Endodermal cell (in vitro differentiated cells): ENCODE measurements at regions not wholly inside any gene's neighbourhood (a gene's known extent, or its start where the extent isn't known, plus 50 kb on each side); places are given as distances from the start of the nearest gene placed in this dataset.
"Not testable (repeated sequence)": the region's sequence is repeated elsewhere in the genome, so short reads cannot be mapped to it uniquely, and the experiment has no call there.

Source experiments
- DNase-seq: peaks from one replicate; pipeline ENCODE4 v3.0.0-alpha.2; 2017
- H3K27ac ChIP-seq: 2 replicates; pipeline ENCODE4 v1.5.1; 2013; ENCODE audit warnings: mild to moderate bottlenecking, low read depth, low read length, moderate library complexity
- H3K27me3 ChIP-seq: 2 replicates; pipeline ENCODE4 v1.6.1; 2013; ENCODE audit warnings: mild to moderate bottlenecking, low read length, moderate library complexity; ENCODE audit not compliant: insufficient read depth, control insufficient read depth, poor library complexity, severe bottlenecking
- H3K36me3 ChIP-seq: 2 replicates; pipeline ENCODE4 v1.7.0; 2013; ENCODE audit warnings: mild to moderate bottlenecking, low read length, moderate library complexity; ENCODE audit not compliant: control insufficient read depth, insufficient read depth
- H3K4me1 ChIP-seq: one replicate; pipeline ENCODE4 v1.7.0; 2013; ENCODE audit warnings: low read length; ENCODE audit not compliant: control insufficient read depth, insufficient read depth
- H3K4me3 ChIP-seq: 2 replicates; pipeline ENCODE4 v1.5.1; 2013; ENCODE audit warnings: mild to moderate bottlenecking, low read length, moderate library complexity
- H3K9ac ChIP-seq: 2 replicates; pipeline ENCODE4 v1.6.1; 2013; ENCODE audit warnings: mild to moderate bottlenecking, low read length, moderate library complexity; ENCODE audit not compliant: poor library complexity, severe bottlenecking; ENCODE audit errors: extremely low read depth
- H3K9me3 ChIP-seq: 2 replicates; pipeline ENCODE4 v1.6.1; 2013; ENCODE audit warnings: mild to moderate bottlenecking, low read length, moderate library complexity; ENCODE audit not compliant: control insufficient read depth
- H3K27ac Mint-ChIP-seq: 2 replicates; pipeline ENCODE4 v1.8.0; 2020; ENCODE audit warnings: mixed read lengths
- H3K27me3 Mint-ChIP-seq: 2 replicates; pipeline ENCODE4 v1.8.0; 2021; ENCODE audit warnings: mild to moderate bottlenecking, mixed read lengths; ENCODE audit not compliant: insufficient read depth
- H3K36me3 Mint-ChIP-seq: 2 replicates; pipeline ENCODE4 v1.8.0; 2020; ENCODE audit warnings: low read depth, mixed read lengths
- H3K4me1 Mint-ChIP-seq: 2 replicates; pipeline ENCODE4 v1.8.0; 2020; ENCODE audit warnings: mixed read lengths
- H3K4me3 Mint-ChIP-seq: 2 replicates; pipeline ENCODE4 v1.8.0; 2020; ENCODE audit warnings: mild to moderate bottlenecking, moderate library complexity, mixed read lengths
- H3K9me3 Mint-ChIP-seq: 2 replicates; pipeline ENCODE4 v1.8.0; 2020; ENCODE audit warnings: mild to moderate bottlenecking, mixed read lengths
- WGBS, 2 experiments: methylation state at CpG; one replicate each; pipeline versions ENCODE4 v1.1.5 to v1.1.7; 2013; ENCODE audit warnings: missing lambda C conversion rate in 2 of 2, mixed read lengths in 1 of 2; ENCODE audit not compliant: insufficient coverage in 1 of 2, insufficient read length in 1 of 2; 5-methylcytosine and 5-hydroxymethylcytosine counted together
- TF ChIP-seq, protein P1 (sequence below): fragments of 200-600 bp; sonication (generic); conservative IDR thresholded peaks from 2 replicates; pipeline ENCODE4 v1.5.0; 2021; ENCODE audit warnings: antibody characterized with exemption, mild to moderate bottlenecking

DNA sequence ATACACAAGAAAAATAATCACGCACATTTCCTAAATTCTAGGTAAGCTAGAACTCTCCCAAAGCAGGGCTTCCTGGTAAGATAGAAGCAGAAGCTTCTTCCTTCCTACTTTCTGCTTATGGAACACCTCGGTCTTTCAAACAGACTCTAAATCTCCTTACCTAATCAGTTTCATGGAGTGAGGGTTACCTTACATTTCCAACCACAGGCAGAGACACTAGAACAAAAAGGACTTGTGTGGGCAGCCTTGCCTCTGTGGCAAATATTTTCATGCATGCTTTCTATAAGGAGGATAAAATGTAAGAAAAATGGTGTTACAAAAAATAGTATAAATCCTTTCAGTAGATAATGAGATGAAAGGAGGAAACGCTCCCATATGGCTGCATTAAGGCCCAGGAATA lies 386.3 kb upstream of the SMIM30 start:
- Mint-ChIP-seq H3K4me3 (no peak overlapping the region), H3K27ac (no peak overlapping the region), H3K4me1 (no peaks in the 10 kb centered on the region), H3K36me3 (no peaks in the 10 kb centered on the region), H3K9me3 (peaks cover 72% of the 10 kb centered on the region), H3K27me3 (no peaks in the 10 kb centered on the region)
- Histone ChIP-seq H3K27me3 (no peaks in the 10 kb centered on the region), H3K4me1 (no peaks in the 10 kb centered on the region), H3K36me3 (no peaks in the 10 kb centered on the region), H3K27ac (no peak overlapping the region), H3K9ac (no peak overlapping the region), H3K4me3 (no peak overlapping the region), H3K9me3 (no peaks in the 10 kb centered on the region)
- DNase-seq: no peak
- TF ChIP-seq, protein P1, sequence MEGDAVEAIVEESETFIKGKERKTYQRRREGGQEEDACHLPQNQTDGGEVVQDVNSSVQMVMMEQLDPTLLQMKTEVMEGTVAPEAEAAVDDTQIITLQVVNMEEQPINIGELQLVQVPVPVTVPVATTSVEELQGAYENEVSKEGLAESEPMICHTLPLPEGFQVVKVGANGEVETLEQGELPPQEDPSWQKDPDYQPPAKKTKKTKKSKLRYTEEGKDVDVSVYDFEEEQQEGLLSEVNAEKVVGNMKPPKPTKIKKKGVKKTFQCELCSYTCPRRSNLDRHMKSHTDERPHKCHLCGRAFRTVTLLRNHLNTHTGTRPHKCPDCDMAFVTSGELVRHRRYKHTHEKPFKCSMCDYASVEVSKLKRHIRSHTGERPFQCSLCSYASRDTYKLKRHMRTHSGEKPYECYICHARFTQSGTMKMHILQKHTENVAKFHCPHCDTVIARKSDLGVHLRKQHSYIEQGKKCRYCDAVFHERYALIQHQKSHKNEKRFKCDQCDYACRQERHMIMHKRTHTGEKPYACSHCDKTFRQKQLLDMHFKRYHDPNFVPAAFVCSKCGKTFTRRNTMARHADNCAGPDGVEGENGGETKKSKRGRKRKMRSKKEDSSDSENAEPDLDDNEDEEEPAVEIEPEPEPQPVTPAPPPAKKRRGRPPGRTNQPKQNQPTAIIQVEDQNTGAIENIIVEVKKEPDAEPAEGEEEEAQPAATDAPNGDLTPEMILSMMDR: no peak
- WGBS, 2 experiments: 72% methylated on average over 3 of the region's 3 CpGs; no CpG with 5 or more reads in 1 of the 2 experiments

DNA sequence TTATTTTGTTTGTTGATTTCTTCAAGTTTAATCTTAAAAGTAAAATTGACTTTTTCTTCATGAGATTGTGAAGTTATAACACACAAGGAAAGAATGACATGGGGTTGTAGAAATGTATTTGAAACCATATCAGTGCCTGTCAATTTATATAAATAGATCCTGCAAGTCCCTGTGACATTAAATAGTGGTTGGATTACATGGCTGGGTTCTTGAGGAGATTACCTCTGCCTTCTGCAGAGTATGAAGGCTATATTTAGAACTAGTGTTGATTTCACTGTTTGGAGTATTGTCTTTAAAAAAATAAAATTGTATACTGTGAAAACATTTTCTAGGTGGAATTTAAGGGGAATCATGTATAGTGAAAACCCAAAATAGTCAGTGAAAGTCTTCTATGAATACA lies 385.8 kb upstream of the SMIM30 start:
- Mint-ChIP-seq H3K27me3 (no peaks in the 10 kb centered on the region), H3K36me3 (no peaks in the 10 kb centered on the region), H3K4me3 (no peak overlapping the region), H3K9me3 (peaks cover 71% of the 10 kb centered on the region), H3K4me1 (no peaks in the 10 kb centered on the region), H3K27ac (no peak overlapping the region)
- no peak for DNase-seq
- no peaks in the 10 kb centered on the region for H3K9me3 ChIP-seq
- H3K27ac ChIP-seq: no peak overlapping the region
- TF ChIP-seq, protein P1: no peak
- no peaks in the 10 kb centered on the region for H3K27me3 ChIP-seq
- H3K9ac ChIP-seq: no peak overlapping the region
- no peak overlapping the region for H3K4me3 ChIP-seq
- H3K4me1 ChIP-seq: no peaks in the 10 kb centered on the region
- no peaks in the 10 kb centered on the region for H3K36me3 ChIP-seq

DNA sequence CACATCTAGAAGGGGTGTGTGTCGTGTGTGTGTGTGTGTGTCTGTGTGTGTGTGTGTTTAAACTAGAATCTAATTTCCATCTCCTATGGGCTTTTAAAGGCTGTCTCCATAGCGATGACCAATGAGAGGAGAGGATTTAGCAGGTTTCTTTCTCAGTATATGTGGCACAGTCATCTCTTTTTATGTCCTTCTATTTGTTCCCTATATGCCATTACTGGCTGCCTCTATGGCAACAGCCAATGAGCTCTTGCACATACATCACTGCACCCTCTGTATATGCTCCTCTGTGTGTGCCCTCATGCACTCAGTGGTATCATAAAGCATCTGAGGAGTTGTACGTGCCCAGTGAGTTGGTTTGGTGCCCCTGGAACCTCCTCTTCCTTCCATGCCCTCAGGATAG lies 378.2 kb upstream of the SMIM30 start:
- H3K4me3 Mint-ChIP-seq, H3K4me3 ChIP-seq, H3K36me3 Mint-ChIP-seq, H3K27me3 ChIP-seq, H3K36me3 ChIP-seq, H3K27me3 Mint-ChIP-seq, H3K4me1 Mint-ChIP-seq, H3K27ac ChIP-seq, H3K9ac ChIP-seq, H3K4me1 ChIP-seq, H3K9me3 ChIP-seq, DNase-seq, H3K27ac Mint-ChIP-seq: not testable (repeated sequence)
- WGBS, 2 experiments: 70% methylated on average over 1 of the region's 3 CpGs; no CpG with 5 or more reads in 1 of the 2 experiments
- peaks cover 25% of the 10 kb centered on the region for H3K9me3 Mint-ChIP-seq

DNA sequence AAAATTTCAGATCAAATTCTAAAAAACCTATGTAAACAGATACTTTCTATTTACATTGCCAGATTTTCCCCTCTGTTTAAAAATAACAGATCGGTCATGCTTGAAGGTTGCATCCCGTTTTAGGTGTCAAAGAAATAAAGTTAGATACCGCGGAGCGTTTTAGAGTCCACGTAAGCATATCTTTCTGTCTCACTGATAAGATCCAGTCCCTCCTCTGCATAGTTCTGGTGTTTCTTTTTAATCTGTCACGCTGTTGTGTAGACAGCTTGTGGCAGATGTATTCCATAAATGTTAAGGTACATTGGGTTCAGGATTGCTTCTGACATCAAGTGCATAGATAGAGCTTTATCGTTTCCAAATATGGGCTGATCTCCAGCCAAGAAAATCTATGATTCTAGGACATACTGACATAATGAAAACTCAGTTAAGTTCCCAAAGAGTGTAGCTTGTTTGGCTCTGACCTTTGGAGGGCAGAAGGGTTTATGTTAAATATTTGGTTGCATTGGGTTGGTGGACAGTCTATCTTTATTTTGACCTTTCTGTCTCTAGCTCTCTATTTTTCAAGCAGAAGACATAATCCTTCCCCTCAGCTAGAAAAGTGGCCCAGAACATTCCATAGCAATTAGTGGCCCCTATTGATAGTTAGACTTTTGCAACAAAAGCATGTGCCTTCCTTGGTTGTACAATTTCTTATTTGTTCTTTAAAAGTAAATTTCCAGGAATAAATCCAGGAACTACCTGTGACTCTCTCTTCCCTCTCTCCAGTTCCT lies 376.6 kb upstream of the SMIM30 start:
- H3K36me3 ChIP-seq, DNase-seq, H3K27ac Mint-ChIP-seq, H3K9me3 ChIP-seq, H3K27me3 ChIP-seq, H3K4me3 Mint-ChIP-seq, H3K4me1 Mint-ChIP-seq, H3K36me3 Mint-ChIP-seq, H3K27ac ChIP-seq, H3K4me3 ChIP-seq, H3K27me3 Mint-ChIP-seq, H3K4me1 ChIP-seq, H3K9ac ChIP-seq: not testable (repeated sequence)
- no CpG with 5 or more reads among the region's 8 CpGs for WGBS, 2 experiments
- H3K9me3 Mint-ChIP-seq: peaks cover 24% of the 10 kb centered on the region
